HepG2 (cell line): ENCODE measurements at regions not wholly inside any gene's neighbourhood (a gene's known extent, or its start where the extent isn't known, plus 50 kb on each side); places are given as distances from the start of the nearest gene placed in this dataset.
A peak's percentile ranks its signal among the peaks of the same experiment; 100 is the strongest.

Source experiments
- ATAC-seq: fragments of 200-7000 bp; cut with Tn5 transposase; 3 replicates; pipeline ENCODE4 v1.9.1; 2020; ENCODE audit warnings: mild to moderate bottlenecking, moderate library complexity
- BruUV-seq: library from RNA; stranded (reverse); fragments of 400-500 nt; replicated peaks from 2 replicates; lab custom pipeline; 2021; lab: Mats Ljungman, UMichigan
- CTCF ChIA-PET: fragments of 300-600 bp; formaldehyde crosslinking; extraction: SDS; loops from one replicate; lab custom pipeline; 2021; ENCODE audit warnings: low total read pairs, inconsistent platforms, low intra/inter-chr PET ratio; lab: Yijun Ruan, JAX
- POLR2A ChIA-PET: fragments of 350-600 bp; sonication (Branson Sonifier 250); formaldehyde crosslinking; loops from one replicate; lab custom pipeline; 2020; ENCODE audit warnings: antibody characterized with exemption, inconsistent platforms; lab: Yijun Ruan, JAX
- DNase-seq: peaks from one replicate; pipeline ENCODE4 v3.0.0-alpha.2; 2015; ENCODE audit warnings: low spot score
- FAIRE-seq: peaks from 3 replicates; lab custom pipeline; 2011; peaks lifted over from hg19 to GRCh38; lab: Jason Lieb, UNC
- H2AFZ ChIP-seq: one replicate; pipeline ENCODE4 v1.6.1; 2011; ENCODE audit warnings: low read length, inconsistent platforms
- H3K27ac ChIP-seq: fragments of 300-600 bp; 3 replicates; pipeline ENCODE4 v1.8.0; 2011; ENCODE audit warnings: mixed run types, mild to moderate bottlenecking, mixed read lengths, low read length, inconsistent platforms; ENCODE audit not compliant: insufficient read depth; ENCODE audit errors: extremely low read length
- H3K27me3 ChIP-seq, 2 experiments: fragments of 200-600 bp in 1 of 2; 2 replicates in 1 of 2; 3 replicates in 1 of 2; pipeline versions ENCODE4 v1.6.0 to v1.8.0; 2011; ENCODE audit warnings: low read length in 2 of 2, mild to moderate bottlenecking in 2 of 2, moderate library complexity in 2 of 2, inconsistent platforms in 1 of 2; ENCODE audit not compliant: insufficient read depth in 2 of 2, control insufficient read depth in 1 of 2
- H3K36me3 ChIP-seq, 2 experiments: fragments of 200-600 bp in 1 of 2; replicated peaks in 1 of 2; 2 replicates in 1 of 2; 3 replicates in 1 of 2; pipeline versions ENCODE4 v1.5.1 to v1.8.0; 2011; ENCODE audit warnings: low read length in 2 of 2, inconsistent platforms in 1 of 2; ENCODE audit not compliant: insufficient read depth in 2 of 2, control insufficient read depth in 1 of 2
- H3K4me1 ChIP-seq: 2 replicates; pipeline ENCODE4 v1.5.1; 2012; ENCODE audit warnings: low read length, inconsistent platforms; ENCODE audit not compliant: insufficient read depth
- H3K4me2 ChIP-seq: 2 replicates; pipeline ENCODE4 v1.6.0; 2011; ENCODE audit warnings: low read depth, low read length, inconsistent platforms
- H3K4me3 ChIP-seq, 3 experiments: fragments of 200-600 bp in 1 of 3; sonication (generic), shearing (Covaris generic) in 1 of 3; replicated peaks in 1 of 3; 2 replicates each; pipeline ENCODE4 v1.5.1; 2011 to 2016; ENCODE audit warnings: low read length in 3 of 3, inconsistent platforms in 2 of 3, low read depth in 2 of 3, mild to moderate bottlenecking in 2 of 3, control low read depth in 1 of 3, mixed read lengths in 1 of 3; ENCODE audit not compliant: insufficient read depth in 1 of 3
- H3K79me2 ChIP-seq: one replicate; pipeline ENCODE4 v1.6.1; 2011; ENCODE audit warnings: low read length, inconsistent platforms; ENCODE audit not compliant: insufficient read depth
- H3K9ac ChIP-seq: 2 replicates; pipeline ENCODE4 v1.6.0; 2011; ENCODE audit warnings: mild to moderate bottlenecking, low read depth, low read length, inconsistent platforms; ENCODE audit not compliant: insufficient read depth
- H3K9me3 ChIP-seq: 2 replicates; pipeline ENCODE4 v1.5.1; 2012; ENCODE audit warnings: mild to moderate bottlenecking, low read length
- H4K20me1 ChIP-seq: 2 replicates; pipeline ENCODE4 v1.6.0; 2011; ENCODE audit warnings: inconsistent platforms, mild to moderate bottlenecking, low read length, moderate library complexity; ENCODE audit not compliant: insufficient read depth
- SIX1 ChIP-seq: sonication (generic); formaldehyde crosslinking; IDR thresholded peaks from 2 replicates; pipeline ENCODE4 v1.4.0; 2020; ENCODE audit warnings: missing genetic modification reagents, borderline replicate concordance
- SIX4 ChIP-seq: sonication (generic); formaldehyde crosslinking; IDR thresholded peaks from 2 replicates; pipeline ENCODE4 v1.4.0; 2020; ENCODE audit warnings: missing genetic modification reagents
- WGBS: methylation state at CpG from one replicate; pipeline ENCODE4 v1.1.6; 2017; ENCODE audit warnings: low lambda C conversion rate; 5-methylcytosine and 5-hydroxymethylcytosine counted together
- in situ Hi-C: cut with HindIII; loops from 2 replicates; pipeline ENCODE4 v1.10.0; 2017; ENCODE audit warnings: low pct_unique_long_range_greater_than_20kb; ENCODE audit not compliant: extremely low pct_ligation_motif_present
- intact Hi-C: fragments of 100-400 bp; cut with micrococcal nuclease; formaldehyde crosslinking; loops from one replicate; pipeline ENCODE4 v1.10.0; 2022; ENCODE audit not compliant: unreplicated experiment
- TF ChIP-seq, protein P1 (sequence below): sonication (generic); formaldehyde crosslinking; IDR thresholded peaks from 2 replicates; pipeline ENCODE4 v1.5.1; 2020; ENCODE audit warnings: mild to moderate bottlenecking, missing genetic modification reagents, borderline replicate concordance

GRCh38 chr13:73618275-73618865 lies 515.8 kb downstream of the KLF12 start:
- CTCF ChIA-PET, result no interaction called here
- in situ Hi-C loops (no loop called here), intact Hi-C loops (no loop called here)
- Histone ChIP-seq H3K9me3 (no peaks in the 10 kb centered on the region), H3K27ac (no peak overlapping the region), H3K4me2 (peak overlapping the region; percentile 44), H3K27me3 (no peaks in the 10 kb centered on the region), H2AFZ (no peak overlapping the region), H3K4me3 (no peak overlapping the region), H3K9ac (no peak overlapping the region), H3K79me2 (no peaks in the 10 kb centered on the region), H4K20me1 (no peaks in the 10 kb centered on the region), H3K36me3 (no peaks in the 10 kb centered on the region), H3K4me1 (peaks cover 14% of the 10 kb centered on the region)
- WGBS, result 9% methylated on average over 9 of the region's 9 CpGs
- BruUV-seq, result no TSS peak
- no peak for FAIRE-seq
- DNase-seq, result peak; percentile 8
- TF ChIP-seq SIX1 (CRISPR knock-in tag), result peak; percentile 77; the same call in 1 of the 2 replicates
- peak; percentile 77; the same call in 1 of the 2 replicates for TF ChIP-seq SIX4 (CRISPR knock-in tag)
- TF ChIP-seq, protein P1, sequence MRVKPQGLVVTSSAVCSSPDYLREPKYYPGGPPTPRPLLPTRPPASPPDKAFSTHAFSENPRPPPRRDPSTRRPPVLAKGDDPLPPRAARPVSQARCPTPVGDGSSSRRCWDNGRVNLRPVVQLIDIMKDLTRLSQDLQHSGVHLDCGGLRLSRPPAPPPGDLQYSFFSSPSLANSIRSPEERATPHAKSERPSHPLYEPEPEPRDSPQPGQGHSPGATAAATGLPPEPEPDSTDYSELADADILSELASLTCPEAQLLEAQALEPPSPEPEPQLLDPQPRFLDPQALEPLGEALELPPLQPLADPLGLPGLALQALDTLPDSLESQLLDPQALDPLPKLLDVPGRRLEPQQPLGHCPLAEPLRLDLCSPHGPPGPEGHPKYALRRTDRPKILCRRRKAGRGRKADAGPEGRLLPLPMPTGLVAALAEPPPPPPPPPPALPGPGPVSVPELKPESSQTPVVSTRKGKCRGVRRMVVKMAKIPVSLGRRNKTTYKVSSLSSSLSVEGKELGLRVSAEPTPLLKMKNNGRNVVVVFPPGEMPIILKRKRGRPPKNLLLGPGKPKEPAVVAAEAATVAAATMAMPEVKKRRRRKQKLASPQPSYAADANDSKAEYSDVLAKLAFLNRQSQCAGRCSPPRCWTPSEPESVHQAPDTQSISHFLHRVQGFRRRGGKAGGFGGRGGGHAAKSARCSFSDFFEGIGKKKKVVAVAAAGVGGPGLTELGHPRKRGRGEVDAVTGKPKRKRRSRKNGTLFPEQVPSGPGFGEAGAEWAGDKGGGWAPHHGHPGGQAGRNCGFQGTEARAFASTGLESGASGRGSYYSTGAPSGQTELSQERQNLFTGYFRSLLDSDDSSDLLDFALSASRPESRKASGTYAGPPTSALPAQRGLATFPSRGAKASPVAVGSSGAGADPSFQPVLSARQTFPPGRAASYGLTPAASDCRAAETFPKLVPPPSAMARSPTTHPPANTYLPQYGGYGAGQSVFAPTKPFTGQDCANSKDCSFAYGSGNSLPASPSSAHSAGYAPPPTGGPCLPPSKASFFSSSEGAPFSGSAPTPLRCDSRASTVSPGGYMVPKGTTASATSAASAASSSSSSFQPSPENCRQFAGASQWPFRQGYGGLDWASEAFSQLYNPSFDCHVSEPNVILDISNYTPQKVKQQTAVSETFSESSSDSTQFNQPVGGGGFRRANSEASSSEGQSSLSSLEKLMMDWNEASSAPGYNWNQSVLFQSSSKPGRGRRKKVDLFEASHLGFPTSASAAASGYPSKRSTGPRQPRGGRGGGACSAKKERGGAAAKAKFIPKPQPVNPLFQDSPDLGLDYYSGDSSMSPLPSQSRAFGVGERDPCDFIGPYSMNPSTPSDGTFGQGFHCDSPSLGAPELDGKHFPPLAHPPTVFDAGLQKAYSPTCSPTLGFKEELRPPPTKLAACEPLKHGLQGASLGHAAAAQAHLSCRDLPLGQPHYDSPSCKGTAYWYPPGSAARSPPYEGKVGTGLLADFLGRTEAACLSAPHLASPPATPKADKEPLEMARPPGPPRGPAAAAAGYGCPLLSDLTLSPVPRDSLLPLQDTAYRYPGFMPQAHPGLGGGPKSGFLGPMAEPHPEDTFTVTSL (CRISPR knock-in tag), result no peak
- POLR2A ChIA-PET, result no interaction called here
- ATAC-seq, result peak; percentile 74
